Esophagus squamous epithelium (tissue), 5 donors: ENCODE measurements at regions not wholly inside any gene's neighbourhood (a gene's known extent, or its start where the extent isn't known, plus 50 kb on each side); places are given as distances from the start of the nearest gene placed in this dataset.

Experiments
- DNase-seq: peaks from one replicate; lab custom pipeline; 2025; lab: John Stamatoyannopoulos, UW
- H3K27ac ChIP-seq, 4 donors: fragments of 200-600 bp; sonication (generic); one replicate each; pipeline ENCODE4 v1.5.1; 2016 to 2019; ENCODE audit warnings: mild to moderate bottlenecking in 1 of 4
- H3K27me3 ChIP-seq, 4 donors: fragments of 200-600 bp; sonication (generic); 1 replicate in 3 of 4; 2 replicates in 1 of 4; pipeline versions ENCODE4 v1.5.1 to v1.6.0; 2017 to 2021; ENCODE audit warnings: antibody characterized with exemption in 1 of 4
- H3K36me3 ChIP-seq, 3 donors: fragments of 200-600 bp; sonication (generic); one replicate each; pipeline ENCODE4 v1.5.1; 2016 to 2019
- H3K4me1 ChIP-seq, 3 donors: fragments of 200-600 bp; sonication (generic); one replicate each; pipeline ENCODE4 v1.5.1; 2017 to 2019
- H3K4me3 ChIP-seq, 4 donors: fragments of 200-600 bp; sonication (generic); 1 replicate in 3 of 4; 2 replicates in 1 of 4; pipeline ENCODE4 v1.5.1; 2016 to 2019; ENCODE audit warnings: mild to moderate bottlenecking in 2 of 4, moderate library complexity in 1 of 4
- H3K9me3 ChIP-seq, 3 donors: fragments of 200-600 bp; sonication (generic); one replicate each; pipeline ENCODE4 v1.5.1; 2016 to 2019
- POLR2A ChIP-seq, 4 donors: fragments of 450-650 bp; IDR thresholded peaks; one replicate each; pipeline ENCODE4 v1.6.1; 2017; ENCODE audit warnings: antibody characterized with exemption in 4 of 4, mild to moderate bottlenecking in 4 of 4, moderate library complexity in 3 of 4
- WGBS, 2 donors: methylation state at CpG; one replicate each; pipeline ENCODE4 v1.1.5; 2018; 5-methylcytosine and 5-hydroxymethylcytosine counted together
- intact Hi-C: fragments of 100-400 bp; cut with DNase I; formaldehyde crosslinking; loops from one replicate; pipeline ENCODE4 v1.15.0; 2022
- TF ChIP-seq, protein P1 (sequence below), 6 experiments: fragments of 450-650 bp in 4 of 6; fragments of 200-600 bp in 2 of 6; sonication (generic) in 2 of 6; IDR thresholded peaks; one replicate each; pipeline ENCODE4 v1.5.1; 2016 to 2019; ENCODE audit warnings: antibody characterized with exemption in 6 of 6, mild to moderate bottlenecking in 4 of 6, moderate library complexity in 4 of 6
- donor health status: DM: yes; HTN: yes; CAD: no.

DNA sequence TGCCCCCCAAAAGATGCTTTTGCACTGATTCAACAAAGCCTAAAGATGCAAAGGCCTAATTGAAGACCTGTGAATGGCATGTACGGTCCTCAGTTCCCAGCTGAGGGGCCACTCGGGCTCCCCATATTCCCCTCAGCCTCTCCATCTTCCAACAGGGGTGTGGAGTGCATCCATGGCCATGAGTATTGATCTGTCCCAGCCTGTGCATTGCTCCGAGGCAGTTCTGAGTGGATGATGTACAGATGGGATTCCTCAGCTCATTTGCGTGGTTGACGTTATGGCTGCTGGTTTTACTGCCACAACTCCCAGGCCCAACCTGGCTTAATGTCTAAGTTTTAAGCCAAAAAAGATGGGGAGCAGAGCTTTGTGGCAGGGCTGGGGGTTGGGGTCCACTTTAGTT lies 162.7 kb upstream of the ZNF267 start:
- no peak for DNase-seq
- Histone ChIP-seq H3K36me3 (peaks cover 0 to 45% (median 3%) of the 10 kb centered on the region in 3 donors), H3K4me3 (no peak overlapping the region), H3K9me3 (no peaks in the 10 kb centered on the region), H3K27ac (no peak overlapping the region), H3K4me1 (peaks cover 5 to 34% (median 12%) of the 10 kb centered on the region in 3 donors), H3K27me3 (no peaks in the 10 kb centered on the region)
- WGBS, 2 donors: 80 to 100% methylated on average over 1 of the region's 5 CpGs
- intact Hi-C loops: no loop called here
- no peak for TF ChIP-seq POLR2A (IDR thresholded peaks at IDR 0.05)
- TF ChIP-seq, protein P1, sequence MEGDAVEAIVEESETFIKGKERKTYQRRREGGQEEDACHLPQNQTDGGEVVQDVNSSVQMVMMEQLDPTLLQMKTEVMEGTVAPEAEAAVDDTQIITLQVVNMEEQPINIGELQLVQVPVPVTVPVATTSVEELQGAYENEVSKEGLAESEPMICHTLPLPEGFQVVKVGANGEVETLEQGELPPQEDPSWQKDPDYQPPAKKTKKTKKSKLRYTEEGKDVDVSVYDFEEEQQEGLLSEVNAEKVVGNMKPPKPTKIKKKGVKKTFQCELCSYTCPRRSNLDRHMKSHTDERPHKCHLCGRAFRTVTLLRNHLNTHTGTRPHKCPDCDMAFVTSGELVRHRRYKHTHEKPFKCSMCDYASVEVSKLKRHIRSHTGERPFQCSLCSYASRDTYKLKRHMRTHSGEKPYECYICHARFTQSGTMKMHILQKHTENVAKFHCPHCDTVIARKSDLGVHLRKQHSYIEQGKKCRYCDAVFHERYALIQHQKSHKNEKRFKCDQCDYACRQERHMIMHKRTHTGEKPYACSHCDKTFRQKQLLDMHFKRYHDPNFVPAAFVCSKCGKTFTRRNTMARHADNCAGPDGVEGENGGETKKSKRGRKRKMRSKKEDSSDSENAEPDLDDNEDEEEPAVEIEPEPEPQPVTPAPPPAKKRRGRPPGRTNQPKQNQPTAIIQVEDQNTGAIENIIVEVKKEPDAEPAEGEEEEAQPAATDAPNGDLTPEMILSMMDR (IDR thresholded peaks at IDR 0.05): no peak

DNA sequence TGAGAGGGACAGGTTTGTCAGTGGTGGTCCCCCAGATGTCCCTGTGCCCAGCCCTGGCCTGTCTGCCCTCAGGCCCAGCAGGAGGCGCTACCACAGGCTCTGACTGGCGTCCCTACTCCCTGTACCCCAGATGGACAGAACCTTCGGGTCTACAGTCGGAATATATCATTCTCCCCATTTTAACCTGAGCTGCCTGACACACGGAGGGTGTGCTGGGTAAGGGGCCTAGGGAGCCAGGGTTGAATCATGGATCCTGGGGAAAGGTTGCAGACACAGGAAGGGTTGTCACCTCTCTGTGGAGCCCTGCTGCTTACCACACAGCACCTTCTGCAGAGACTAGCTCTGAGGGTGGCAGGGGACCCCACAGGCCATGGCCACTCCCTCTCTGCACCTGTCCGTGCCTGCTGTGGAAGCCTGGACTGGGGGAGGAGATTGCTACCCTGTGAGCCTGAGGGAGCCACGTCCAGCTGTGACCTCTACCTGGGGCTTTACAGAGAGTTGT lies 162.2 kb upstream of the ZNF267 start:
- intact Hi-C loops: no loop called here
- TF ChIP-seq, protein P1 (IDR thresholded peaks at IDR 0.05): no peak
- TF ChIP-seq POLR2A (IDR thresholded peaks at IDR 0.05): no peak

DNA sequence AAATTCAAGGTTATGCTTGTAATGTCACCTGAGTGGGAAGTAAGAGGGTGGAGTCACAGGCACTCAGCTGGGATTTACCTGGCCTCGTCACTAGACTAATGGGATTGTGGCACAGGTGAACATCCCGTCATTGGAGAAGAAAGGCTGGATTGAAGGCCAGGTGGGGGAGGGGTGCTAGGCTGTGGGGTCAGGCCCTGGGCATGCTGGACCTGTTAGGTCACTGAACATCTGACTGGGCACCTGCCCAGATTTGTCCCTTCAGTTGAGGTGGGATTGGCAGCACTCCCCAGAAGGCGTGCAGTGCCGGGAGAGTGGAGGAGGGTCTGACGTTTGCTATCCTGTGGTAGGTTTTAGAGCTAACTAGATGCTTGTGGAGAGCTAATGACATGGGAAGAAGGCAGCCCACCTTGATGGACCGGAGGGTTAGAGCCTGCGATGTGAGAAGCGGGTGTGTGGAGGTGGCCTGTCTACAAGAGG lies 161.5 kb upstream of the ZNF267 start:
- DNase-seq: no peak
- Histone ChIP-seq H3K4me3 (no peak overlapping the region), H3K27ac (no peak overlapping the region), H3K4me1 (peaks cover 5 to 35% (median 12%) of the 10 kb centered on the region in 3 donors), H3K36me3 (peaks cover 0 to 40% (median 0%) of the 10 kb centered on the region in 3 donors), H3K9me3 (no peaks in the 10 kb centered on the region), H3K27me3 (no peaks in the 10 kb centered on the region)
- 79 to 88% methylated on average over 8 of the region's 8 CpGs for WGBS, 2 donors
- TF ChIP-seq POLR2A (IDR thresholded peaks at IDR 0.05): no peak
- TF ChIP-seq, protein P1 (IDR thresholded peaks at IDR 0.05): no peak
- intact Hi-C loops: no loop called here

More for the DNA sequence above, 162.2 kb upstream of the ZNF267 start:
- no peak for DNase-seq
- WGBS, 2 donors: 54 to 60% methylated on average over 1 to 2 of the region's 7 CpGs
- Histone ChIP-seq H3K27me3 (no peaks in the 10 kb centered on the region), H3K36me3 (peaks cover 0 to 45% (median 0%) of the 10 kb centered on the region in 3 donors), H3K4me1 (peaks cover 5 to 35% (median 12%) of the 10 kb centered on the region in 3 donors), H3K4me3 (no peak overlapping the region), H3K9me3 (no peaks in the 10 kb centered on the region), H3K27ac (no peak overlapping the region)

DNA sequence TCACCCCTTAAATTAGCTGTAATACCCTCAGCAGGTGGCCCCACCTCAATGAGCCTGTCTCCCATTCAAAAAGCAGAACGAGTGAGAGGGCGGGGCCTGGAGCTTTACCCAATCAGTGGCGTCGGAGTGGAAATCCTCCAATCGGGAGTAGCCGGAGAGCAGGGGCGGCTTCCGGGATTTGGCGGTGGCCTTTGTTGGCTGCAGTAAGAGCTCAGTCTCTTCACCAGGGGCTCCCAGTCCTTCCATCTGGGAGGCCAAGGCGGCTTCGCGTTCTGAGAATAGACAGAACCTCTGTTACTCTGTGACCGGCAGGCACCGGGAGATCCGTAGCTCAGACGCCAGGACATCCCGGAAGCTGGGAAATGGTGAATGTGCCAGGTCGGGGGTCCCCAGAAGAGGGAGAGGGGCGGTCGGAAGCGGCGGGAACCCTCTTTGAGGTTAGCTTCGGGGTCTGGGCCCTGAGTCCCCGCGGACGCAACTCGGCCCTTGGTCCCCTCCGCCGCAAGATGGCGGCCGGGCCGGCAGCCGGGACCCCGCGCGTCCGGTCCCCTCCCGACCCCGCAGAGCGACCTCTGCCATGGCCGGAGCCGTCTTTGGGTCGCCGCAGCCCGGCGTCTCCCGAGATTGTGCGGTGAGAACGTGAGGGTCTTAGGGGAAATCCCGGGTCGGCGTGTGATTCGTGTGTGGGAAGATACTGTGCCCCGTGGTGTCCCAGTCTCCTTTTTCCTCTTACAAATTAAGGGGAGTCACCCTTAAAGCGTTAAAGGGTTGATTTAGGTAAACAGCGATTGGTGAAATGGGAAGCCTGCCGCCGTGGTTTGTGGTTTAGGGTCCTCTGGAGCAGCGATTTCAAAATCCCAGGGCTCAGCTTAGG lies 160.3 kb upstream of the ZNF267 start:
- 0% methylated on average over 9 to 12 of the region's 59 CpGs for WGBS, 2 donors
- Histone ChIP-seq H3K27me3 (no peaks in the 10 kb centered on the region), H3K9me3 (no peaks in the 10 kb centered on the region), H3K4me3 (peak overlapping the region; percentile 83 to 99 (median 92)), H3K4me1 (peaks cover 5 to 35% (median 12%) of the 10 kb centered on the region in 3 donors), H3K27ac (peak overlapping the region; percentile 88 to 98 (median 98)), H3K36me3 (peaks cover 0 to 28% (median 0%) of the 10 kb centered on the region in 3 donors)
- TF ChIP-seq, protein P1 (IDR thresholded peaks at IDR 0.05): no peak
- peak in 3 of 4 donors; percentile 66 to 77 (median 66) for TF ChIP-seq POLR2A (IDR thresholded peaks at IDR 0.05)
- intact Hi-C loops: no loop called here
- DNase-seq: peak; percentile 64
